ENCODE measurements at regions not wholly inside any gene's neighbourhood (a gene's known extent, or its start where the extent isn't known, plus 50 kb on each side); places are given as distances from the start of the nearest gene placed in this dataset.

DNA sequence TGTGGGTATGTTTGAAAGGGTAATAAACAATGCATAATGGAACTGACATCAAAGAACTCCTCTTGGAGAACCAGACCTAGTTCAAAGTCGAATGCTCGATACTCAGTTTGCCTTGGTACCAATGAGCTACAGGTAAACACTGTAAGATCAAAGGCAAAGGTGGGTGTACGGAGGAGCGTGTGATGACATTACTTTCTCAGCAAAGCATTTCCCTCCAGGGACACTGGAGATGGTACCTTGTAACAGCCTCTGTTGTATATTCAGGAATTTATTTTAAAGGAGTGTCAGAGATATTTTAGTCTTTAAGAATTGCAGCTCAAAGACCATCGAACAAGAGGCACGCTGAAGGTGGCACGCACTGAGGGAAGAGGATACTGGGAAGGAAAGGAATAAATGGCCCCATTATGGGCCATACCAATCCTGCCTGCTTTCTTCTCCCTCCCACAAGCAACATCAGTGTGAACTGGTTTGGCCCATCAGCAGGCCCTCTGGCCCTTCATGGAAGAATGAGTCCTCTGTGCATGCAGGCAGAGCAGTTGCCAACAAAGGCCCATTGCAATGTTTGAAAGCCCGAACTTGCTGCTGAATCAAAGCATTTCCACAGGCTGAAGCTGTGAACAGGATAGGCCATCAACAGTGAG lies 410.2 kb downstream of the ACTL7B start (continued):
- TF ChIP-seq, protein P1, sequence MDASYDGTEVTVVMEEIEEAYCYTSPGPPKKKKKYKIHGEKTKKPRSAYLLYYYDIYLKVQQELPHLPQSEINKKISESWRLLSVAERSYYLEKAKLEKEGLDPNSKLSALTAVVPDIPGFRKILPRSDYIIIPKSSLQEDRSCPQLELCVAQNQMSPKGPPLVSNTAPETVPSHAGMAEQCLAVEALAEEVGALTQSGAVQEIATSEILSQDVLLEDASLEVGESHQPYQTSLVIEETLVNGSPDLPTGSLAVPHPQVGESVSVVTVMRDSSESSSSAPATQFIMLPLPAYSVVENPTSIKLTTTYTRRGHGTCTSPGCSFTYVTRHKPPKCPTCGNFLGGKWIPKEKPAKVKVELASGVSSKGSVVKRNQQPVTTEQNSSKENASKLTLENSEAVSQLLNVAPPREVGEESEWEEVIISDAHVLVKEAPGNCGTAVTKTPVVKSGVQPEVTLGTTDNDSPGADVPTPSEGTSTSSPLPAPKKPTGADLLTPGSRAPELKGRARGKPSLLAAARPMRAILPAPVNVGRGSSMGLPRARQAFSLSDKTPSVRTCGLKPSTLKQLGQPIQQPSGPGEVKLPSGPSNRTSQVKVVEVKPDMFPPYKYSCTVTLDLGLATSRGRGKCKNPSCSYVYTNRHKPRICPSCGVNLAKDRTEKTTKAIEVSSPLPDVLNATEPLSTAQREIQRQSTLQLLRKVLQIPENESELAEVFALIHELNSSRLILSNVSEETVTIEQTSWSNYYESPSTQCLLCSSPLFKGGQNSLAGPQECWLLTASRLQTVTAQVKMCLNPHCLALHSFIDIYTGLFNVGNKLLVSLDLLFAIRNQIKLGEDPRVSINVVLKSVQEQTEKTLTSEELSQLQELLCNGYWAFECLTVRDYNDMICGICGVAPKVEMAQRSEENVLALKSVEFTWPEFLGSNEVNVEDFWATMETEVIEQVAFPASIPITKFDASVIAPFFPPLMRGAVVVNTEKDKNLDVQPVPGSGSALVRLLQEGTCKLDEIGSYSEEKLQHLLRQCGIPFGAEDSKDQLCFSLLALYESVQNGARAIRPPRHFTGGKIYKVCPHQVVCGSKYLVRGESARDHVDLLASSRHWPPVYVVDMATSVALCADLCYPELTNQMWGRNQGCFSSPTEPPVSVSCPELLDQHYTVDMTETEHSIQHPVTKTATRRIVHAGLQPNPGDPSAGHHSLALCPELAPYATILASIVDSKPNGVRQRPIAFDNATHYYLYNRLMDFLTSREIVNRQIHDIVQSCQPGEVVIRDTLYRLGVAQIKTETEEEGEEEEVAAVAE (CRISPR knock-in tag; IDR thresholded peaks at IDR 0.05; ENCODE audit: borderline replicate concordance), result peak; percentile 50; the same call in 1 of the 2 replicates
- no peak for TF ChIP-seq ZSCAN9 (CRISPR knock-in tag; IDR thresholded peaks at IDR 0.05; ENCODE audit: borderline replicate concordance)
- peak; percentile 31; the same call in 1 of the 2 replicates for TF ChIP-seq ZNF761 (CRISPR knock-in tag; conservative IDR thresholded peaks at IDR 0.05)
- TF ChIP-seq, protein P2, sequence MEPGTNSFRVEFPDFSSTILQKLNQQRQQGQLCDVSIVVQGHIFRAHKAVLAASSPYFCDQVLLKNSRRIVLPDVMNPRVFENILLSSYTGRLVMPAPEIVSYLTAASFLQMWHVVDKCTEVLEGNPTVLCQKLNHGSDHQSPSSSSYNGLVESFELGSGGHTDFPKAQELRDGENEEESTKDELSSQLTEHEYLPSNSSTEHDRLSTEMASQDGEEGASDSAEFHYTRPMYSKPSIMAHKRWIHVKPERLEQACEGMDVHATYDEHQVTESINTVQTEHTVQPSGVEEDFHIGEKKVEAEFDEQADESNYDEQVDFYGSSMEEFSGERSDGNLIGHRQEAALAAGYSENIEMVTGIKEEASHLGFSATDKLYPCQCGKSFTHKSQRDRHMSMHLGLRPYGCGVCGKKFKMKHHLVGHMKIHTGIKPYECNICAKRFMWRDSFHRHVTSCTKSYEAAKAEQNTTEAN (CRISPR knock-in tag; conservative IDR thresholded peaks at IDR 0.05), result peak; percentile 80
- no peak for TF ChIP-seq AGO1 (IDR thresholded peaks at IDR 0.05; ENCODE audit: low read depth, low read length, poor library complexity, severe bottlenecking)
- TF ChIP-seq REXO4 (CRISPR knock-in tag; IDR thresholded peaks at IDR 0.05; ENCODE audit: borderline replicate concordance), result no peak
- no peak for TF ChIP-seq GPN1 (CRISPR knock-in tag; IDR thresholded peaks at IDR 0.05; ENCODE audit: borderline replicate concordance)
- TF ChIP-seq, protein P3, sequence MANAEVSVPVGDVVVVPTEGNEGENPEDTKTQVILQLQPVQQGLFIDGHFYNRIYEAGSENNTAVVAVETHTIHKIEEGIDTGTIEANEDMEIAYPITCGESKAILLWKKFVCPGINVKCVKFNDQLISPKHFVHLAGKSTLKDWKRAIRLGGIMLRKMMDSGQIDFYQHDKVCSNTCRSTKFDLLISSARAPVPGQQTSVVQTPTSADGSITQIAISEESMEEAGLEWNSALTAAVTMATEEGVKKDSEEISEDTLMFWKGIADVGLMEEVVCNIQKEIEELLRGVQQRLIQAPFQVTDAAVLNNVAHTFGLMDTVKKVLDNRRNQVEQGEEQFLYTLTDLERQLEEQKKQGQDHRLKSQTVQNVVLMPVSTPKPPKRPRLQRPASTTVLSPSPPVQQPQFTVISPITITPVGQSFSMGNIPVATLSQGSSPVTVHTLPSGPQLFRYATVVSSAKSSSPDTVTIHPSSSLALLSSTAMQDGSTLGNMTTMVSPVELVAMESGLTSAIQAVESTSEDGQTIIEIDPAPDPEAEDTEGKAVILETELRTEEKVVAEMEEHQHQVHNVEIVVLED (CRISPR knock-in tag; IDR thresholded peaks at IDR 0.05; ENCODE audit: borderline replicate concordance), result 0 out of 2 replicates have a peak, but pooled peaks have one; percentile 19
- no peak for TF ChIP-seq ZSCAN22 (CRISPR knock-in tag; IDR thresholded peaks at IDR 0.05)
- TF ChIP-seq, protein P4, sequence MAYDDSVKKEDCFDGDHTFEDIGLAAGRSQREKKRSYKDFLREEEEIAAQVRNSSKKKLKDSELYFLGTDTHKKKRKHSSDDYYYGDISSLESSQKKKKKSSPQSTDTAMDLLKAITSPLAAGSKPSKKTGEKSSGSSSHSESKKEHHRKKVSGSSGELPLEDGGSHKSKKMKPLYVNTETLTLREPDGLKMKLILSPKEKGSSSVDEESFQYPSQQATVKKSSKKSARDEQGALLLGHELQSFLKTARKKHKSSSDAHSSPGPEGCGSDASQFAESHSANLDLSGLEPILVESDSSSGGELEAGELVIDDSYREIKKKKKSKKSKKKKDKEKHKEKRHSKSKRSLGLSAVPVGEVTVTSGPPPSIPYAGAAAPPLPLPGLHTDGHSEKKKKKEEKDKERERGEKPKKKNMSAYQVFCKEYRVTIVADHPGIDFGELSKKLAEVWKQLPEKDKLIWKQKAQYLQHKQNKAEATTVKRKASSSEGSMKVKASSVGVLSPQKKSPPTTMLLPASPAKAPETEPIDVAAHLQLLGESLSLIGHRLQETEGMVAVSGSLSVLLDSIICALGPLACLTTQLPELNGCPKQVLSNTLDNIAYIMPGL (CRISPR knock-in tag; IDR thresholded peaks at IDR 0.05; ENCODE audit: borderline replicate concordance in 1 of 2, low read depth in 1 of 2), result no peak; a peak in 1 of 4 replicates
- no peak for TF ChIP-seq TCF12 (IDR thresholded peaks at IDR 0.05)
- peak; percentile 85; the same call in 1 of the 2 replicates for TF ChIP-seq TCF12 (CRISPR knock-in tag; IDR thresholded peaks at IDR 0.05)
- TF ChIP-seq ZNF264 (CRISPR knock-in tag; IDR thresholded peaks at IDR 0.05), result peak; percentile 78; the same call in 1 of the 2 replicates
- TF ChIP-seq ZSCAN20 (CRISPR knock-in tag; IDR thresholded peaks at IDR 0.05; ENCODE audit: borderline replicate concordance), result no peak
- peak; percentile 97 for TF ChIP-seq FOXA3 (CRISPR knock-in tag; IDR thresholded peaks at IDR 0.05)
- TF ChIP-seq, protein P5, sequence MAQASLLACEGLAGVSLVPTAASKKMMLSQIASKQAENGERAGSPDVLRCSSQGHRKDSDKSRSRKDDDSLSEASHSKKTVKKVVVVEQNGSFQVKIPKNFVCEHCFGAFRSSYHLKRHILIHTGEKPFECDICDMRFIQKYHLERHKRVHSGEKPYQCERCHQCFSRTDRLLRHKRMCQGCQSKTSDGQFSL (CRISPR knock-in tag; IDR thresholded peaks at IDR 0.05), result no peak
- no peak for TF ChIP-seq NFE2L1 (CRISPR knock-in tag; IDR thresholded peaks at IDR 0.05; ENCODE audit: borderline replicate concordance)
- TF ChIP-seq RFX1 (IDR thresholded peaks at IDR 0.05), result no peak
- TF ChIP-seq ZNF124 (CRISPR knock-in tag; IDR thresholded peaks at IDR 0.05), result no peak
- TF ChIP-seq MAFG (CRISPR knock-in tag; IDR thresholded peaks at IDR 0.05), result no peak
- TF ChIP-seq ZNF7 (CRISPR knock-in tag; IDR thresholded peaks at IDR 0.05), result no peak

Measured in HepG2 (cell line).